ENCODE measurements at regions not wholly inside any gene's neighbourhood (a gene's known extent, or its start where the extent isn't known, plus 50 kb on each side); places are given as distances from the start of the nearest gene placed in this dataset.

- no peak for DNase-seq (ENCODE audit: low read depth in 1 of 2, low spot score in 1 of 2)
- no peak overlapping the region for H3K4me3 ChIP-seq
- no peaks in the 10 kb centered on the region for H3K4me1 ChIP-seq (ENCODE audit: low read depth)
- no peak overlapping the region for H3K27ac ChIP-seq
- no peaks in the 10 kb centered on the region for H3K27me3 ChIP-seq
- H3K9me3 ChIP-seq (ENCODE audit: low read depth): no peaks in the 10 kb centered on the region
- no peak for TF ChIP-seq CTCF (IDR thresholded peaks at IDR 0.05; ENCODE audit: low read depth, low read length)
- no peaks in the 10 kb centered on the region for H3K36me3 ChIP-seq
Measured at GRCh38 chr3:28000608-28001007, 240.8 kb upstream of the CMC1 start.

- DNase-seq (ENCODE audit: low read depth in 1 of 2, low spot score in 1 of 2): no peak
- H3K36me3 ChIP-seq: no peaks in the 10 kb centered on the region
- H3K9me3 ChIP-seq (ENCODE audit: low read depth): no peaks in the 10 kb centered on the region
- H3K27ac ChIP-seq: no peak overlapping the region
- H3K4me3 ChIP-seq: no peak overlapping the region
- no peak for TF ChIP-seq CTCF (IDR thresholded peaks at IDR 0.05; ENCODE audit: low read depth, low read length)
- no peaks in the 10 kb centered on the region for H3K27me3 ChIP-seq
- no peaks in the 10 kb centered on the region for H3K4me1 ChIP-seq (ENCODE audit: low read depth)
Measured at GRCh38 chr3:28008235-28008634, 233.2 kb upstream of the CMC1 start.

GRCh38 chr3:28012830-28013229, 228.6 kb upstream of the CMC1 start:
- Histone ChIP-seq H3K27ac (no peak overlapping the region), H3K4me1 (ENCODE audit: low read depth) (no peaks in the 10 kb centered on the region), H3K27me3 (no peaks in the 10 kb centered on the region), H3K9me3 (ENCODE audit: low read depth) (no peaks in the 10 kb centered on the region), H3K36me3 (no peaks in the 10 kb centered on the region), H3K4me3 (no peak overlapping the region)
- peak in 1 of 2 donors; percentile 11 for DNase-seq (ENCODE audit: low read depth in 1 of 2, low spot score in 1 of 2)
- no peak for TF ChIP-seq CTCF (IDR thresholded peaks at IDR 0.05; ENCODE audit: low read depth, low read length)

- Histone ChIP-seq H3K27ac (no peak overlapping the region), H3K36me3 (no peaks in the 10 kb centered on the region), H3K4me1 (ENCODE audit: low read depth) (no peaks in the 10 kb centered on the region), H3K9me3 (ENCODE audit: low read depth) (no peaks in the 10 kb centered on the region), H3K4me3 (no peak overlapping the region), H3K27me3 (no peaks in the 10 kb centered on the region)
- DNase-seq (ENCODE audit: low read depth in 1 of 2, low spot score in 1 of 2): no peak
- no peak for TF ChIP-seq CTCF (IDR thresholded peaks at IDR 0.05; ENCODE audit: low read depth, low read length)
Measured at GRCh38 chr3:28013864-28014473, 227.4 kb upstream of the CMC1 start.

GRCh38 chr3:28018925-28019718, 222.3 kb upstream of the CMC1 start:
- no peaks in the 10 kb centered on the region for H3K36me3 ChIP-seq
- no peak for TF ChIP-seq CTCF (IDR thresholded peaks at IDR 0.05; ENCODE audit: low read depth, low read length)
- peak in 1 of 2 donors; percentile 10 for DNase-seq (ENCODE audit: low read depth in 1 of 2, low spot score in 1 of 2)
- no peak overlapping the region for H3K27ac ChIP-seq
- no peak overlapping the region for H3K4me3 ChIP-seq
- H3K27me3 ChIP-seq: no peaks in the 10 kb centered on the region
- H3K9me3 ChIP-seq (ENCODE audit: low read depth): no peaks in the 10 kb centered on the region
- no peaks in the 10 kb centered on the region for H3K4me1 ChIP-seq (ENCODE audit: low read depth)
